ENCODE measurements at regions not wholly inside any gene's neighbourhood (a gene's known extent, or its start where the extent isn't known, plus 50 kb on each side); places are given as distances from the start of the nearest gene placed in this dataset.

DNA sequence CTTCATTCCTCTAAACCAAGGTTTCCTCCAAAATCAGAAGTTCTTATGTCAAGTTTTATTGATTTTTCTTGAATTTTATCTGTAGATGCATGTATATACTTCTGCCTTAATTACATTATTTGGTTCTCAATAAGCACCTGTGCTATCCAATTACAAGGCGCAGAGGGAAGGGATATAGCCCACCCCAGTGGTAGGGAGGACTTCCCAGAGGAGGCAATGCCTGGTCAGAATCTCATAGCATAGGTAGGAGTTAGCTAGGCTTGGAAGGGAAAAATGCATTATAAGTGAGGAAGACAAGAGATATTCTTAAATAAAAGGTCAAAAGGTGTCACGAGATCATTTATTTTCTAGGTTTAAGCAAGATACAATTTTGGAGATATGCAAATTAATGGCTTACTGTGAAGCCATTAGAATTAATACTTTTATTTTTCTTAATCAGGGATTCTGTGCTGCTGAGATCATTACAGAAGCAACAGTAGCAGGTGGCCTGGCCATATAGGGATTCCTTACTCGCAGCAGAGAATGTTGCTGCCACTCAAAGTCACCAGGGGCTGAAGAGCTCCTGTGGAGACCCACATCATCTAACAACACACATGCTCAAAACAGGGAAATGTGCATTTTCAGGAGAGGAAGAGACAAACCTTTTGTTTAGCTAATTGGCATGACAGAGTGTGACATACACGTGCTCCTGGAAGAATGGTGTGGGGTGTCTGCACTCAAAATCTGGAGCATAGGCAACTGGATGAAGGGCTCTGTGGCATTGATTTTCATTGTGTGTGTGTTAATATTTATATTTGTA, 178.3 kb downstream of the ATG4C start:
- intact Hi-C loops (cut with micrococcal nuclease; ENCODE audit: unreplicated experiment), result no loop called here
- no peak for DNase-seq (ENCODE audit: low spot score)
- no peaks in the 10 kb centered on the region for H3K9me2 ChIP-seq (ENCODE audit: insufficient read depth, low read length)
- H3K79me2 ChIP-seq (ENCODE audit: insufficient read depth, low read depth, low read length), result no peaks in the 10 kb centered on the region
- H3K36me3 ChIP-seq (ENCODE audit: insufficient read depth, low read length), result no peaks in the 10 kb centered on the region
- H3K4me2 ChIP-seq (ENCODE audit: low read length), result no peak overlapping the region
- ChIA-PET POLR2A (no interaction called here), CTCF (ENCODE audit: unreplicated experiment) (no interaction called here)
- no peak overlapping the region for H3K27ac ChIP-seq (ENCODE audit: low read depth, low read length, poor library complexity, severe bottlenecking)
- H3K4me1 ChIP-seq (ENCODE audit: insufficient read depth, low read length, poor library complexity, severe bottlenecking), result no peaks in the 10 kb centered on the region
- no peak overlapping the region for H2AFZ ChIP-seq (ENCODE audit: low read length)
- no peaks in the 10 kb centered on the region for H3K9me3 ChIP-seq (ENCODE audit: low read length)
- H3K4me3 ChIP-seq (ENCODE audit: low read depth, low read length, poor library complexity, severe bottlenecking), result no peak overlapping the region
- no TSS peak for BruUV-seq (replicated peaks)
- H4K20me1 ChIP-seq (ENCODE audit: insufficient read depth, low read length), result no peaks in the 10 kb centered on the region
- no peak for TF ChIP-seq EZH2phosphoT487 (IDR thresholded peaks at IDR 0.05; ENCODE audit: borderline replicate concordance, low read depth, low read length)
- TF ChIP-seq, protein P1, sequence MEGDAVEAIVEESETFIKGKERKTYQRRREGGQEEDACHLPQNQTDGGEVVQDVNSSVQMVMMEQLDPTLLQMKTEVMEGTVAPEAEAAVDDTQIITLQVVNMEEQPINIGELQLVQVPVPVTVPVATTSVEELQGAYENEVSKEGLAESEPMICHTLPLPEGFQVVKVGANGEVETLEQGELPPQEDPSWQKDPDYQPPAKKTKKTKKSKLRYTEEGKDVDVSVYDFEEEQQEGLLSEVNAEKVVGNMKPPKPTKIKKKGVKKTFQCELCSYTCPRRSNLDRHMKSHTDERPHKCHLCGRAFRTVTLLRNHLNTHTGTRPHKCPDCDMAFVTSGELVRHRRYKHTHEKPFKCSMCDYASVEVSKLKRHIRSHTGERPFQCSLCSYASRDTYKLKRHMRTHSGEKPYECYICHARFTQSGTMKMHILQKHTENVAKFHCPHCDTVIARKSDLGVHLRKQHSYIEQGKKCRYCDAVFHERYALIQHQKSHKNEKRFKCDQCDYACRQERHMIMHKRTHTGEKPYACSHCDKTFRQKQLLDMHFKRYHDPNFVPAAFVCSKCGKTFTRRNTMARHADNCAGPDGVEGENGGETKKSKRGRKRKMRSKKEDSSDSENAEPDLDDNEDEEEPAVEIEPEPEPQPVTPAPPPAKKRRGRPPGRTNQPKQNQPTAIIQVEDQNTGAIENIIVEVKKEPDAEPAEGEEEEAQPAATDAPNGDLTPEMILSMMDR (conservative IDR thresholded peaks at IDR 0.05; ENCODE audit: low read length), result no peak

DNA sequence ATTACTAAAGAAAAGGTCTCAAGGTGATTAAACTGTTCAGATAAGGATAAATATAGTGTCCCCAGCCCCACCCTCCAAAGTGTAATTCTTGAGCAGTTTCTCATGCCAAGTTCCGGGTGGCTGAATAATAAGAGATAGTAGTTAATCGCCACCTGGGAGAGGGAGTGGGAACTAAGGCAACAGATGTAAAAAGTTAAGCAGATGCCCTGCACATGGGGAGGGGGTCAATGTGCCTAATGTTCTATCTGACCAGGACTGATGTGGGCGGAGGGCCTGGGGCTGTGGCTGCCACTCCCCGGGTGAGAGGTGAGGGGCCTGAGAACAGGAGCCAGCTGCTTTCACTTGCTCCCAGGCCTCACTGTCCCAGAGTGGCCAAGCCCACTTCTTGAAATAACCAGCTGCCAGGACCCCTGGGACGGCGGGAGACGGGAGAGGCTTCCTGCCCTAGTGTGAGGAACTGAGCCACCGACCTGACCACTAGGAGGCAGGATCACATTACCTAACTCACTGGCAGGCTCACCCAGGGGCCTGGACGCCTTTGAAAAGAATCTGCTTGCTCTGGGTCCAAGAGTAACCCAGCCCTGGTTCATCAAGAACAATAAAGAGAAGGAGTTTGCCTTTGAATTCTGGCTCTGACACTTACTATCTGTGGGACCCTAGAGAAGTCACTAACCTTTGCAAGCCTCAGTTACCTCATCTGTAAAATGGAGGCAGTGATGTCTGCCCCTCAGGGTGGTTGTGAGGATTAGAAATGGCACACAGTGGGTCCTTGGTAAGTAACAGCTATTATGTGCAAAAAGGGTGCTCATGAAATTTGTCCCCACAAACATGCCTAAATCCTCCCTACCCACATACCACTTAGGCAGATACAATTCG, 179.2 kb downstream of the ATG4C start:
- DNase-seq (ENCODE audit: low spot score), result peak; percentile 18
- Histone ChIP-seq H3K36me3 (ENCODE audit: insufficient read depth, low read length) (no peaks in the 10 kb centered on the region), H3K4me2 (ENCODE audit: low read length) (no peak overlapping the region), H2AFZ (ENCODE audit: low read length) (no peak overlapping the region), H3K9me3 (ENCODE audit: low read length) (no peaks in the 10 kb centered on the region), H3K4me3 (ENCODE audit: low read depth, low read length, poor library complexity, severe bottlenecking) (no peak overlapping the region), H3K27ac (ENCODE audit: low read depth, low read length, poor library complexity, severe bottlenecking) (no peak overlapping the region), H3K4me1 (ENCODE audit: insufficient read depth, low read length, poor library complexity, severe bottlenecking) (no peaks in the 10 kb centered on the region), H4K20me1 (ENCODE audit: insufficient read depth, low read length) (no peaks in the 10 kb centered on the region), H3K9me2 (ENCODE audit: insufficient read depth, low read length) (no peaks in the 10 kb centered on the region), H3K79me2 (ENCODE audit: insufficient read depth, low read depth, low read length) (no peaks in the 10 kb centered on the region)
- BruUV-seq (replicated peaks), result no TSS peak
- ChIA-PET POLR2A (no interaction called here), CTCF (ENCODE audit: unreplicated experiment) (no interaction called here)
- TF ChIP-seq, protein P1 (conservative IDR thresholded peaks at IDR 0.05; ENCODE audit: low read length), result peak; percentile 70
- TF ChIP-seq EZH2phosphoT487 (IDR thresholded peaks at IDR 0.05; ENCODE audit: borderline replicate concordance, low read depth, low read length), result no peak
- intact Hi-C loops (cut with micrococcal nuclease; ENCODE audit: unreplicated experiment), result no loop called here

Data from OCI-LY7 (cell line).